DMS 273 treated with DMSO at 0.1 percent for 48 hours (cell line): ENCODE measurements at regions not wholly inside any gene's neighbourhood (a gene's known extent, or its start where the extent isn't known, plus 50 kb on each side); places are given as distances from the start of the nearest gene placed in this dataset.
A peak's percentile ranks its signal among the peaks of the same experiment; 100 is the strongest.
"Not testable (repeated sequence)": the region's sequence is repeated elsewhere in the genome, so short reads cannot be mapped to it uniquely, and the experiment has no call there.

Source experiments
- DNase-seq: peaks from one replicate; lab custom pipeline; 2025; lab: John Stamatoyannopoulos, UW

DNA sequence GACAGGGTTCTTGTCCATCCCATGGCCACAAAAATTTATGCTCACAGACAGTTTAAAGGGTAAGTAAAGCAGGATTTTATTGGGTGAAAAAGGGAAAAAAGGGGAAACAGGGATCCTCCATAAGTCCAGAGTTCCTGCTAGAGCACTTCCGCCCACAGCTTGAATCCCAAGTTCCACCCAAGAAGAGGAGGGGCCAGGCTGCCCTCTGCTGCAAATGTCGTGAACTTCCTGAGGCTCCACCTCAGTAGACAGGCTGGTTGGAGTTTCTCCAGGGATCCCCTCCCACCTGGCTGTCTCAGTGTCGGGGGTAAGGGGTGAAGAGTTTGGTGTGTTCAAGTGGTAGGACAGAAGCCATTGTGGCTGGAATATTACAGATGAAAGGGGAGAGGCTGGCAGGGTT, 275.0 kb upstream of the SGCD start:
- DNase-seq: peak; percentile 62

DNA sequence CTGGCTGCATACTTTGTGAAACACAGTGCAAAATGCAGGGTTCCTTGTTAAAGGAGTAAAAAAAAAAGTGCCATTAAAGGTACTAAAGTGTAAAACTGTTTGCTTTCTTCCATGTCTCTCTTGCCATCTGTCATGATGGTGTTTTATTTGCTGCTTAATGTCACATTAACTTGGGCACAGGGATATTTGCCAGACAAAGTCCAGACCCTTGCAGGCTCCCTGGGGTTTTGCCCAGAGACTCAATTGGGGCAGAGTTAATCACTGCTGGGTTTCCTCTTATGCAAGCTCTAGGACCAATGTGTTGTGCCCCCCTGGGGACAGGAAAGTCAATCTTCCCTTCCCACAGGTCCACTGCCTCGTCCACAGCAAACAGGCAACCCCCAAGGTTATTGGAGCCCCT, 274.3 kb upstream of the SGCD start:
- DNase-seq: no peak

DNA sequence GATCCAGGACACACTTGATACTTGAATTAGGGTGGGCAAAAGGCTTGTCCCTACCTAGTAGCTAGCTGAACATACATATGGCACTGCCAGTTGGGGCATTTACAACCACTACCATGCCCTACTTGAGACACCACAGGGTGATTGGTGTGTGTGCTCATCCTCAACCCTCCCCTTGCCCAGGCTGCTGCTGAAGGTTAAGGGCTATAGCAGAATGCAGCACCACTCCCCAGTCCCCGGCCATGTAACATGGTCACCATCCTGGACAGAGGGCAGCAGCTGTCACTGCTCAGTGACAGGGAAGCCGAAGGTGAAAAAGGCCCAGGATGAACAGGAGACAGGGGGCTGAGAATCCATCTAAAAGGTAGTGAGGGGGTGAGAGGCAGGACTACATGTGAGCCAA, 273.9 kb upstream of the SGCD start:
- no peak for DNase-seq

DNA sequence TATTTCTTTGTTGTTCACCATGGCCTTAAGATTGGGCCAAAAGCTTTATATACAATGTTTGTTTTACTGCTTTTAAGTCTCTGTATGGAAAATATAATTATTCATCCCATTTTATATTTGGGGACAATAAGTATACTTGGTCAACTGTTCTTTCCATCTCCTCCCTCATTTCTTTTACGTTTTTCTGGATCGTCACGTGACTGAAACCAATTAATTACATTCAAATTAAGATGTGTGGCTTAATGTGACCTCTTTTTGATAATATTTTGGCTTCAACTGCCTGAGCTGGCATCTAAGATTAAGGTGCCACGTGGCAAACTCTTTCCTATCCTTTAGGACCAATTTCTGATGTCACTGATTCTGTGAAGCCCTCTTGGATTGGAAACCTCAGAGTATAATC, 250.1 kb upstream of the SGCD start:
- DNase-seq: no peak

DNA sequence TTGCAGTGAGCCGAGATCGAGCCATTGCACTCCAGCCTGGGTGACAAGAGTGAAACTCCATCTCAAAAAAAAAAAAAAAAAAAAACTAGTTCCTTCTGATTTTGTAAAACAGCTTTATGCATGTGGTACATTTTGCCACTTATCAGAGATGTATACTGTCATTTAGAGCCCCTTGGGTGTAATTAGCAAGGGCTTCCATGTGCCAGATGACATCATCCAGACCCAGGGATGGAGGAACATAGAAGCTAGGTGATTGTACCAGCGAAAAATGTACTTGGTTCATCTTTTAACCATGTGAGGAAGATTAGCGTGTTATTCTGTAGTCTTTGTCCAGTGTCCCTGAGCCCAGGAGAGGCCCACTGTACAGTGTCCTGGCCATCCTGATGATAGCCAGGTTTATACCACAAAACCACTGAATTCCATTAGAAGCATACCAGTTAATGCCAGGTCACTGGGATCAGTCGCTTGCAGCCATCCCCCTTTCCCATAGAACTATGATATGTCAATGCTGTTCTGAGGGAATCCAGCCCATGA, 239.3 kb upstream of the SGCD start:
- no peak for DNase-seq

DNA sequence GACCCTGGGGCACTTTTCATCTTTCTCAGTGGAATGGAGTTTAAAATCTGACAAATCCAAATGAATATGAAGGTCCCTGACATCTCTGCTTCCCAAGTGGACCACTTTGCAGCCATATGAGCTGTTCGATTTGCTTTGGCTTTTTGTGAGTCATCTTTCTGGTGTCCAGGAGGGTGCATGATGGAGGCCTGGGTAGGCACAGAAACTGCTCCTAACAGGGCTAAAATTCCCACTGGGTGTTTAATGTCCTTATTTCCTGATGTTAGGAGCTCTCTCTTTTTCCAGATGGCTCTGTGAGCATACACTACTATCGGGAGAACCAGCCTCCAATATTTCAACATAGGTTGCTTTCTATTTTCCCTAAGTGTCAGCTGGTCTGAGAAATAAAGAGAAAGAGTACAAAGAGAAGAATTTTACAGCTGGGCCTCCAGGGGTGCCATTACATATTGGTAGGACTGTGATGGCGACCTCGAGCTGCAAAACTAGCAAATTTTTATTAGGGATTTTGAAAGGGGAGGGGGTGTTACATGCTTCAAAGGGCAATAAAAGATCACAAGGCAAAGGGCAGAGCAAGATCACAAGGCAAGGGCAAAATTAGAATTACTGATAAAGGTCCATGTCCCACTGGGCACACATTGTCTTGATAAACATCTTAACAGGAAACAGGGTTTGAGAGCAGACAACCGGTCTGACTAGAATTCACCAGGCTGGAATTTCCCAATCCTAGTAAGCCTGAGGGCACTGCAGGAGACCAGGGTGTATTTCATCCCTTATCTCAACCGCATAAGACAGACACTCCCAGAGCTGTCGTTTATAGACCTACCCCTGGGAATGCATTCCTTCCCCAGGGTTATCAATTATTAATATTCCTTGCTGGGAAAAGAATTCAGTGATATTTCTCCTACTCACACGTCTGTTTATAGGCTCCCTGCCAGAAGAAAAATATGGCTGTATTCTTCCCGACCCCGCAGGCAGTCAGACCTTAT, 236.7 kb upstream of the SGCD start:
- DNase-seq: not testable (repeated sequence)

DNA sequence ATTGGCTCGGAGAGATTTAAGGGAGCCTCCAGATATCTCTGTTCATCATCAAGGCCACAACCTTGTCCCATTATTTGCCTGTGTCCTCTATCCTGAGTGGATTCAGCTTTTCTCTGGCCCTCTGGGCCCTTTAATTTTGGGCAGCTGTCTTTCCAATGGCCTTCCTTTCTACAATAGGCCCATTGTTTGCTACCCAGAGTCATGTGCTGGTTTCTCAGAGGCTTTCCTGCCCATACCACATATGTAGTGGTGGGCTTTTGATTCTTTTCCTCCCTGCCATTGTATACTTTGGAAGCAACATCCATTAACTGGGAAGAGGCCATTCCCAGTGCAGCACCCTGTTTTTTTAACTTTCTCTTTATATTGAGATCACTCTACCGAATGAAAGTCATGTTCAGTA, 233.9 kb upstream of the SGCD start:
- no peak for DNase-seq

DNA sequence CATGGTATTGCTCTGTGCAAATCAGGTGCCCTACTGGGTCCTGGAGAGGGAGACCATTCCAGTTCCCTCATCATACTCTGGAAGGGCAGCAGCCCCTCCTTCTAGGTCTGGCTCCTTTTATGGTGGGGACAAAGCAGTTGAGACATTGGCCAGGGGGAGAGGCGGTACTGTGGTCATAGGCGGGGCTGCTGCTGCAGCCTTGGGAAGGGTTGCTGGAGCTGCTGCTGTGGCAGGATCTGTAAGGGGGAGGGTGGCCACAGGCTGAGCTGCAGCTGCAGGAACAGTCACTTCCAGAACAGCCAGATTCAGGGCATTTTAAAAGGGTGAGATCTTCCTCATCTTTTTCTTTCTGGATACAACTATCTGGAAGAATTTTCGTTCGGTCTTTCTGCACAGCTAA, 233.0 kb upstream of the SGCD start:
- no peak for DNase-seq

DNA sequence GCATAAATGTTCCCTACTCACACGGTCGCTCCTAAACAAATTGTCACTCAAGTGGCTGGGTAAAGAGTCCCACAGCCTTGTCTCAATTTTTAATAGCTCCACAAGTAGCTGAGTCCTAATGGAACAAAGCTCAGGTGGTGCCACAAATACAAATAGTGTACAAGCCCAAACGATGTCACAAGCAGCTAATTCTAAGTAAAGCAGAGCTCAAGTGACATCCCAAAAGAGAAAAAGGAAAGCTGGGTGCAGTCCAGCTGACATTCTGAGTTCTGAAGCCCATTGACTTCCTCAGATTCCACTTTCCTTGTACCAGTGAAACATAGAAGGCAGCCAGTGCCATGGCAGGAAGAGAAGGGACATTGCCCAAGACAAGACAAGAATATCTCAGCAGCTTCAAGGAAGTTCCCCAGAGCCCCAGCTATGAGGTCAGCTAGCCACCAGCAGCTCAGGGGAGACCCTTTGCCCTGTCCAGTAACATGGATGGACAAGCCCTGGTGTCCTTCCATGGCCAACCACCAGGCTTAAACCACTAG, 231.2 kb upstream of the SGCD start:
- DNase-seq: no peak

DNA sequence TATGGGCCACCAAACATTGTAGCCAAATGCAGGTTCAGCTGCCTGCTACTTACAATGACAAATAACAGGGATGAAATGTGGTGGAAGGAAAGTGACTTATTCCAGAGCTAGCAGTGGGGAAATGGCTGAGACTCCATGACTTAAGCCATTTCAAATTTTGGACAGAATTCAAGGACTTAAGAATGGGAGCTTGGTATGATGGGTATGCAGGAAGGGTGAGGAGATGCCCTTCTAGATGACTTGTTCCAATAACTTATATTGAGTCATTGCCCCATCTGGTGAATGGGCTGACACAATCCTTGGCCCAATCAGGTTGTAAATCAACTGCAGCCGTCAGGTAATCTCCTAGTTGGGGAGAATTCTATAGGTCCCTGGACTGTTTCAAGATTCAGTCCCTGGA, 230.7 kb upstream of the SGCD start:
- no peak for DNase-seq

DNA sequence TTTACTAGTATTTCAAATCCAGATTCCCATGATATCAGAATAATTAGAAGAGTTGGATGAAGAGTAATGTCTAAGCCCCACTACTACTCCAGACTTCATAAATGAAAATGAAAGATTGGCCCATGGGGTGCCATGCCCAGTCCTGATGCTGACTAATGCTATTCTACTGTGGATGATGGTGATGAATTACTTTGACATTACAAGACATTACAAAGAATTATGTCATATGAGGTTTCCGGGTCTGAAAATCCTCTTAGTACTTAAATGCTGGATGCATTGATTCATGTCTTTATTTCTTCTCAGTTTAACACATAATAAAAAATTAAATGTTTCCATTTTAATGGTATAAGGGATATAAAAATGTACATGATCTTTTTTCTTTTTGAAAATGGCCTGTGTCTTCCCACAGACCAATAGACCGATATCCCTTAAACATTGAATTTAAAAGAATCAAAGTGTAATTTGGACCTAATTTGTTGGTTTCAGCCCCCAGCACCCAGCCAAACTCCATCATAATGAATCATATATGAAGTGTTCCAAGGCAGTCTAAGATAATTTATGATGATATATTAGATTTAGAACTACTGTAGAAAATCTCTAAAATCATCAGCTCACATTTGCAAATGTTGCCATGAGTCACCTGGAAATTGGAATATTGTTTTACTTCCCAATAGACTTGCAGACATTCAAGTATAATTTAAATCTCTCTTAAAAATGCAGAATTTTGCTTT, 223.6 kb upstream of the SGCD start:
- DNase-seq: no peak

DNA sequence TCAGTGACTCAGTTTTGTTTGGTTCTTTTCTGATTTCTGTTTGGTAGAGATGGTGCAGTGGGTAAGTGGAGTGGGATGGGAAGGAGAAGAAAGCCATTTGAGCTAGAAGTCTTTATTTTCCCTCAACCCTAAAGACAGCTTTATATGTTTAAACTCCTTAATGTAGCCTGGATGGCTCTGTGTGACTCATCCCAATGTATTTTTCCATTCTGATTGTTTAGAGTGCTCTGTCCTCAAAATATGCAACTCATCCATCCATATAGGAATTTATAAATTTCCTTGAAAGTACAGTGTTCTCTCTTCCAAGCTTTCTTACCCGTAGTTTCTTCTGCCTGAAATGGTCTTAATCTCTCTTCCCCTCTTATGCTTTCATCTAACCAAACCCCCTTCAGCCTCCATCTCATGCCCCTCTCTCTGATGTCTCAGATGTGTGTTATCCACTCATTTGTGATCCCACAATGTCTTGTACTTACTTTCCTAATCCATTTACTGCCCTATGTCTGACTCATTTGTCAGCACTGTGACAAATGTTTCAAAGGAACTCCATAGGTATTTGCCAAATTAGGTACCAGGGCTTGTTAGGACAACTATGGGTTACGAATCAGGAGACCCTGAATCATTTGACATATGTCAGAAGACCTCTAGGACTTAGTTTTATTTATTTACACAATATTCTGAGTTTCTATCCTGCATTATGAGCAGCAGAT, 217.5 kb upstream of the SGCD start:
- no peak for DNase-seq

DNA sequence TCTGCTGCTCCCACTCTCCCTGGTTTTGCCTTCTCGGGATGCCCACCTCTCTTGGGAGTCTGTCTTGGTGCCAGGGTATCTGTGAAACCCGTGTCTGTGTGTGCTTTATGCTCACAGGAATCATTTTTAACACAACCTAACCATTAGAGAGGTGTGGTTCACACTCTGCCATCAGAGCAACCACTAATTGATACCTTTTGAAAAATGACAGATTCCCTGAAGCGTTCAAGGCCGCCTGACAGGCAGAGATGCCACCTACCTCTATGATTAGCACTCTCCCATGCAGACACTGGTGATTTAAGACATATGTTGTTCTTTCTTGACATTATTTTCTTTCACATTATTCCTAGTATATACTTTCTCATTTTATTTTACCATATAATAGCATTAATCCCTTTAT, 207.3 kb upstream of the SGCD start:
- no peak for DNase-seq

DNA sequence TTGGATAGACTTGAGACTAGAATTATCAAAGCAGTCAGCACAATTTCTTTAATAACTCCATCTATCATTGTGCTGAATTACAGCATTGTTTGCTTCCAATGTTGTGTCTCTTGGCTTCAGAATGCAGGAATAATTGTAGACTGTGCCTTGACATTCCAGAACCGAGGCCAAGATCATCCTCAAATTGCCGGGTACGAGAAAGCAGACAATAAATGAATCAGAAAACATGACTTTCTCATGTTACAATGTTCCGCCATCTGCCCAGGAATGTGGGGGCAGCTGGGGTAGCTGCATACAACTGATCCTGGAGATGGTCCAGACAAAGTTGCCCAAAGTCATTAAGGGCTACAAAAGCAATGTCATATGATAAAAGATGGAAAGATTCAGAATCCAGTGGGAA, 206.2 kb upstream of the SGCD start:
- DNase-seq: peak; percentile 65

DNA sequence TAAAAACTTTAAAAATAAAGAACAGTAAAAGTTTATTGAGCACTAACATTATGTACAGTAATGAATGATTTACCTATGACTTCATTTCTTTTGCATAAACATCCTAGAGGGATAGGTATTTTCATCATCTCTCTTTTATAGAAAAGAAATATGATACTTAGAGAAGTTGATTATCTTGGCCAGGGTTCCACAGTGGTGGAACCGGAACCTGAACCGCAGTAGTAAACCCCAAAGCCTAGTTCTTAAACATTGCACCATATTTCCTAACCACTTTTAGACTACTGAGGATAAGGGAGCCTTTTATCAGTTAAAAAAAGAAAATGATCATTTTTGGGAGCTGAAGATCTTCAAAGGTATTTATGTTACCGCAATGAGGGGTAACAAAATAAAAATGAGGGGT, 205.7 kb upstream of the SGCD start:
- no peak for DNase-seq

DNA sequence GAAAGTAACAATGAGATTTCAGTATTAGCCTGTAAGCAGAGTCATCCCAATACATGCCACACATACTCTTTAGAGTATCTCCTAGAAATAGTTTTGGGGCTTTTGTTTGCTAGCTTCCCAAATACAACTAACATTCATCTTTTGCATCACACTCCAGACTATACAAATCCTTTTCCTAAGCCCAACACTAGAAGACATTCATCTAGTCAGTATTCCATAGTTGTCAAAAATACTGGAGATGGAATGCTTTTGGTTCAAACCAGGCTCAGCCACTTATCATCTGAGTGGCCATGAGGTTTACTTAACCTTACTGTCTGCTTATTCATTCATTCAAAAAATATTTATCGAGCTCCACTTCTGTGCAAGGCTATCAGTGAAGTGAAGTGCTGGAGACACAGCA, 205.1 kb upstream of the SGCD start:
- DNase-seq: no peak

DNA sequence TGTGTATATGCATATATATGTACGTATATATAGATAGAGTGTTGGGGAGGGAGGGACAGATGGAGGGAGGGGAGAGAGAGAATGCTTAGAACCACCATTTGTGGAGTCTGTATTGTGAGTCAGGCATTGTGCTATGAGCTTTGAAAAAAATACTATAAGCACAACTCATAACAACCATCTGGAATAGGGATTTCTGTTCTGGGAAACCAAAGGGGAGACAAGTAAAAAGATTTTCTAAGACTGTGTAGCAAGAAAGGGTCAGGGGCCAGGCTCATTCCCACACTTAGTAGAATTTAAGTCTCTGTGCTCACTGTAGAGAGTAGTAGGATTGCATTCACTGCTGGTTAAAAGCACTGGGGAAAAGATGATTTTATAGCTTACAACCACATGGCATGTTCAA, 202.3 kb upstream of the SGCD start:
- DNase-seq: no peak

DNA sequence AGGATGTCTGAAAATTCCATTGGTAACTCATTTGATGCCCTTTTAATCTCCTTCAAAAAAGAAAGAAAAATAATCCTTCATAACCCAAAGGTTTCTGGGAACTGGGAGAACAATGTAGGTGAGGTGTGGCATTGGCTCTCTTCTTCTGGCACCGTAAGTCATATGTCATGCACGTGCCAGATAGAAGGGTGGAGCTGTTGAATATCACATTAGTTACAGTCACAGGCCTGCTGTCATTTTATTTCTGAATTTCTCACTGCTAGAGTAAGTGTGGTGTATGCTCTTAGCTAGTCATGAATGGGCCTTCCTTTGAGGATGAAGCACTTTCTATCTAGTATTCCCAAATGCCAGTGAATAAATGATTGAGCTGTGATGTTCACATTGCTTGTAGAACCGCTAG, 201.8 kb upstream of the SGCD start:
- DNase-seq: no peak

DNA sequence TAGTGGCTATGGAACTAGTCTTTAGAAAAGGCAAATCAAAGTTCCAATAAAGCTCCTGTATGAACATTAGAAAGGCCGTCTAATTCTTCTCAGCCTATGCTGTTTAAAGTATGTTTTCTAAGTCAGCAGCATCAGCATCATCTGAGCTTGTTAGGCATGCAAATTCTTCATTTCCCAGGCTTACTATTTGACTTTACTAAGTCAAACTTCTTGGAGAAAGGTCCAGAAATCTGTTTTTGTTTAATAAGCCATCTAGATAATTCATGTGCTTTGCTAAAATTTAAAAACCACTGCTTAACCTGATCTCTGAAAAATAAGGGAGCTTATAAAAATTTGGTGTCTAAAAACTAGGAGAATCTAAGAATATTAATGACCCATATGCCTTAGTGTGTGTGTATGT, 200.2 kb upstream of the SGCD start:
- no peak for DNase-seq

DNA sequence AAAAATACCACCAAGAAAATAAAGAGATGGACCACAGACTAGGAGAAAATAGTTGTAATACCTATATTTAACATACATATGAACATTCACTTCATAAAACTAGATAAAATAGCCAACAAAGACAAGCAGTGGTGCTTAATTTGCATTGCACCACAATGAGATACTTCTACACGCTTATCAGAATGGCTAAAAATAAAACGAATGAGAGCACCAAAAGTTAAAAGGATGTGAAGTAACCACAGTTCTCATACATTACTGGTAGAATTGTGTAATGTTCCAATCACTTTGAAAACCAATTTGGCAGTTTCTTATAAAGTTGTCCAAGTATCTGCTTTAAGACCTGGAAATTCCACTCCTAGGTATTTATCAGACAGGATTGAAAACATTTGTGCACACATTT, 198.9 kb upstream of the SGCD start:
- no peak for DNase-seq

DNA sequence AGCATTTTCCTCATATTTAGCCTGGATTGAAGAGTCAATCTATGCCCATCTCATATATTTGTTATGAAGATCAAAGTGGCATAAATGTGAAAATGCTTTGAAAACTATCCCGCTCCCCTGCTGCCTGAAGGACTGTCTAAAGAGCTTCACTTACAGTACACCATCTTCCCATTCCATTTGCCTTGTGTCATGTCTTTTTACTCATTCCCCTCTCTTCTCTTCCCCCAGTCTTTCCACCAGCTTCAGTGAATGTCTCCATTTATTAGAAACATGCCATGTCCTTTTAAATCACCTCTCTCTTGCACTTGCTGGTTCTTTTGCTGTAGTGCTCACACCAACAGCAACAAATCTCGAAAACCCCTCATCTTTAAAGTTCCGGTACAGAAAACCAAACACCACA, 192.7 kb upstream of the SGCD start:
- no peak for DNase-seq

DNA sequence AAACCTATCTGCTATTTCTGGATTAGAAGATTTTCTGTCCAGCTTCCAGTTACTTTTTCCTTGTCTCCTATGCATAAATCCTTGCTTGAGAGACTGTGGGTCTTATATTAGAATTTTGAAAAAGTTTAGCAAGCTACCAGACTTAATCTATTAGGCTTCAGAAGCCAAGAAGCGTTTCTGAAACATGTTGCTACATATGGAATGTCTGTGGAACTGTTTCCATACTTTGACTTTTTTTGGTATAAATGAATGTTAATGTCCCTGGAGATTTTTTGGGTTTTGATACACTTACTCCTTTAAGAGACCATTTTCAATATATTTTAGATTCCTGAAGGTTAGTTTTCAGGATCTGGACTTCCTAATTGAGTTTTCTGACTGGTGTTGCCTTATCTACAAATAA, 191.4 kb upstream of the SGCD start:
- no peak for DNase-seq
